Bronchial epithelial cell (primary cell): ENCODE measurements at regions not wholly inside any gene's neighbourhood (a gene's known extent, or its start where the extent isn't known, plus 50 kb on each side); places are given as distances from the start of the nearest gene placed in this dataset.

Experiments
- DNase-seq: peaks from one replicate; pipeline ENCODE4 v3.0.0-alpha.2; 2010; ENCODE audit warnings: low read depth
- FAIRE-seq: peaks from 2 replicates; lab custom pipeline; 2011; peaks lifted over from hg19 to GRCh38; lab: Jason Lieb, UNC
- H3K27me3 ChIP-seq: 2 replicates; pipeline ENCODE4 v1.5.1; 2011; ENCODE audit warnings: low read length; ENCODE audit not compliant: control insufficient read depth, insufficient read depth
- H3K36me3 ChIP-seq: 2 replicates; pipeline ENCODE4 v1.5.1; 2011; ENCODE audit warnings: low read length; ENCODE audit not compliant: control insufficient read depth, insufficient read depth
- H3K4me3 ChIP-seq: 2 replicates; pipeline ENCODE4 v1.5.1; 2011; ENCODE audit warnings: mild to moderate bottlenecking, low read depth, low read length, control low read depth
- CTCF ChIP-seq: IDR thresholded peaks from 2 replicates; pipeline ENCODE4 v1.5.1; 2011; ENCODE audit warnings: mild to moderate bottlenecking, moderate library complexity, low read length, control low read depth, inconsistent platforms; ENCODE audit not compliant: insufficient read depth, severe bottlenecking

- FAIRE-seq (no peak), DNase-seq (no peak)
- Histone ChIP-seq H3K4me3 (no peak overlapping the region), H3K27me3 (no peaks in the 10 kb centered on the region), H3K36me3 (no peaks in the 10 kb centered on the region)
- TF ChIP-seq CTCF: no peak
These were observed 55.7 kb upstream of the ACADM start for GRCh38 chr1:75668813-75669212.

- TF ChIP-seq CTCF: no peak
These were observed 52.8 kb upstream of the ACADM start for GRCh38 chr1:75671708-75672107.

GRCh38 chr1:75672108-75672507 lies 52.4 kb upstream of the ACADM start:
- H3K36me3 ChIP-seq: no peaks in the 10 kb centered on the region
- no peak for DNase-seq
- TF ChIP-seq CTCF: no peak
- FAIRE-seq: peak; percentile 23
- no peak overlapping the region for H3K4me3 ChIP-seq
- H3K27me3 ChIP-seq: no peaks in the 10 kb centered on the region

More at GRCh38 chr1:75671708-75672107, 52.8 kb upstream of the ACADM start:
- DNase-seq (no peak), FAIRE-seq (no peak)
- Histone ChIP-seq H3K27me3 (no peaks in the 10 kb centered on the region), H3K36me3 (no peaks in the 10 kb centered on the region), H3K4me3 (no peak overlapping the region)

- H3K27me3 ChIP-seq: no peaks in the 10 kb centered on the region
- peak; percentile 96 for FAIRE-seq
- DNase-seq: peak; percentile 93
- TF ChIP-seq CTCF: no peak
- H3K36me3 ChIP-seq: no peaks in the 10 kb centered on the region
- H3K4me3 ChIP-seq: no peak overlapping the region
These were observed 51.7 kb upstream of the ACADM start for GRCh38 chr1:75672528-75673393.

- FAIRE-seq: peak; percentile 58
- no peaks in the 10 kb centered on the region for H3K27me3 ChIP-seq
- DNase-seq: no peak
- no peak for TF ChIP-seq CTCF
- no peaks in the 10 kb centered on the region for H3K36me3 ChIP-seq
- no peak overlapping the region for H3K4me3 ChIP-seq
These were observed 51.1 kb upstream of the ACADM start for GRCh38 chr1:75673399-75673798.
